B cell (primary cell): ENCODE measurements at regions not wholly inside any gene's neighbourhood (a gene's known extent, or its start where the extent isn't known, plus 50 kb on each side); places are given as distances from the start of the nearest gene placed in this dataset.

Experiments used
- ATAC-seq: fragments of 200-7000 bp; cut with Tn5 transposase; one replicate; pipeline ENCODE4 v1.10.0; 2021; ENCODE audit warnings: low read depth, mild to moderate bottlenecking, moderate number of reproducible peaks, moderate library complexity
- CTCF ChIA-PET: fragments of 350-600 bp; sonication (Branson Sonifier 250); formaldehyde crosslinking; loops from one replicate; lab custom pipeline; 2021; ENCODE audit warnings: antibody characterized with exemption, inconsistent platforms; lab: Charles Lee
- POLR2A ChIA-PET: fragments of 350-600 bp; sonication (Branson Sonifier 250); formaldehyde crosslinking; loops from one replicate; lab custom pipeline; 2021; ENCODE audit warnings: antibody characterized with exemption; lab: Charles Lee
- DNase-seq: peaks from one replicate; pipeline ENCODE4 v3.0.0; 2013
- H2AFZ ChIP-seq: 2 replicates; pipeline ENCODE4 v1.6.1; 2012; ENCODE audit warnings: mild to moderate bottlenecking, low read depth, low read length; ENCODE audit not compliant: insufficient read depth, poor library complexity, severe bottlenecking
- H3K27ac ChIP-seq, 2 donors: 1 replicate in 1 of 2; 2 replicates in 1 of 2; pipeline ENCODE4 v1.5.1; 2012 to 2013; ENCODE audit warnings: low read length in 2 of 2, mild to moderate bottlenecking in 2 of 2, moderate library complexity in 1 of 2
- H3K27me3 ChIP-seq, 4 experiments: fragments of 200-600 bp in 1 of 4; sonication (generic) in 1 of 4; replicated peaks in 1 of 4; 1 replicate in 2 of 4; 2 replicates in 2 of 4; pipeline versions ENCODE4 v1.6.1 to v1.7.0; 2013 to 2016; ENCODE audit warnings: low read length in 3 of 4, mild to moderate bottlenecking in 2 of 4, mixed read lengths in 1 of 4, moderate library complexity in 1 of 4; ENCODE audit not compliant: insufficient read depth in 4 of 4, control insufficient read depth in 3 of 4; ENCODE audit errors: control extremely low read depth in 1 of 4
- H3K36me3 ChIP-seq, 2 experiments: replicated peaks in 1 of 2; 1 replicate in 1 of 2; 2 replicates in 1 of 2; pipeline versions ENCODE4 v1.6.1 to v1.7.1; 2013; ENCODE audit warnings: low read length in 1 of 2; ENCODE audit not compliant: insufficient read depth in 2 of 2, control insufficient read depth in 1 of 2; ENCODE audit errors: control extremely low read depth in 1 of 2, extremely low read depth in 1 of 2
- H3K4me1 ChIP-seq, 2 donors: fragments of 200-600 bp in 1 of 2; sonication (generic) in 1 of 2; 1 replicate in 1 of 2; 2 replicates in 1 of 2; pipeline versions ENCODE4 v1.5.1 to v1.6.1; 2013 to 2017; ENCODE audit warnings: low read length in 2 of 2; ENCODE audit not compliant: control insufficient read depth in 2 of 2, insufficient read depth in 2 of 2
- H3K4me2 ChIP-seq: replicated peaks from 2 replicates; pipeline ENCODE3; 2012; ENCODE audit warnings: mild to moderate bottlenecking, low read depth, low read length; ENCODE audit not compliant: poor library complexity, severe bottlenecking
- H3K4me3 ChIP-seq, 5 experiments: fragments of 200-600 bp in 1 of 5; sonication (generic) in 1 of 5; 1 replicate in 3 of 5; 2 replicates in 2 of 5; pipeline versions ENCODE4 v1.5.1 to v1.7.0; 2011 to 2016; ENCODE audit warnings: low read length in 4 of 5, mild to moderate bottlenecking in 4 of 5, low read depth in 2 of 5, control low read depth in 1 of 5, moderate library complexity in 1 of 5; ENCODE audit not compliant: insufficient read depth in 1 of 5; ENCODE audit errors: control extremely low read depth in 1 of 5, extremely low read depth in 1 of 5
- H3K79me2 ChIP-seq: fragments of 200-600 bp; sonication (generic); one replicate; pipeline ENCODE4 v1.6.0; 2016; ENCODE audit warnings: low read length; ENCODE audit not compliant: control insufficient read depth, insufficient read depth
- H3K9ac ChIP-seq: fragments of 200-600 bp; sonication (generic); 2 replicates; pipeline ENCODE4 v1.6.1; 2017; ENCODE audit warnings: mild to moderate bottlenecking, low read length, moderate library complexity
- H3K9me3 ChIP-seq, 3 donors: one replicate each; pipeline versions ENCODE4 v1.6.1 to v1.7.1; 2013; ENCODE audit warnings: low read length in 2 of 3; ENCODE audit not compliant: control insufficient read depth in 2 of 3, insufficient read depth in 1 of 3; ENCODE audit errors: control extremely low read depth in 1 of 3
- H4K20me1 ChIP-seq: 2 replicates; pipeline ENCODE4 v1.6.0; 2012; ENCODE audit warnings: mild to moderate bottlenecking, low read length; ENCODE audit not compliant: insufficient read depth, control insufficient read depth, poor library complexity, severe bottlenecking
- H3K27ac Mint-ChIP-seq: one replicate; pipeline ENCODE4 v1.8.0; 2021; ENCODE audit warnings: mixed read lengths
- H3K27me3 Mint-ChIP-seq: one replicate; pipeline ENCODE4 v1.8.0; 2021; ENCODE audit warnings: mixed read lengths
- H3K4me1 Mint-ChIP-seq: one replicate; pipeline ENCODE4 v1.8.0; 2021; ENCODE audit warnings: mixed read lengths
- H3K4me3 Mint-ChIP-seq: one replicate; pipeline ENCODE4 v1.8.0; 2021; ENCODE audit warnings: mixed read lengths
- H3K9me3 Mint-ChIP-seq: one replicate; pipeline ENCODE4 v1.8.0; 2022; ENCODE audit warnings: mixed read lengths; ENCODE audit not compliant: insufficient read depth
- EZH2 ChIP-seq: IDR thresholded peaks from 2 replicates; pipeline ENCODE4 v1.6.1; 2012; ENCODE audit warnings: borderline replicate concordance, low read depth, mild to moderate bottlenecking, moderate library complexity, low read length; ENCODE audit not compliant: insufficient read depth, poor library complexity, severe bottlenecking
- WGBS: methylation state at CpG from one replicate; pipeline ENCODE4 v1.1.5; 2013; ENCODE audit warnings: missing lambda C conversion rate; ENCODE audit not compliant: insufficient coverage; 5-methylcytosine and 5-hydroxymethylcytosine counted together
- intact Hi-C: fragments of 100-400 bp; cut with micrococcal nuclease; formaldehyde crosslinking; loops from one replicate; pipeline ENCODE4 v1.10.0; 2022
- TF ChIP-seq, protein P1 (sequence below): fragments of 200-600 bp; IDR thresholded peaks from one replicate; pipeline ENCODE4 v1.8.0; 2022; ENCODE audit warnings: antibody characterized with exemption, mild to moderate bottlenecking

DNA sequence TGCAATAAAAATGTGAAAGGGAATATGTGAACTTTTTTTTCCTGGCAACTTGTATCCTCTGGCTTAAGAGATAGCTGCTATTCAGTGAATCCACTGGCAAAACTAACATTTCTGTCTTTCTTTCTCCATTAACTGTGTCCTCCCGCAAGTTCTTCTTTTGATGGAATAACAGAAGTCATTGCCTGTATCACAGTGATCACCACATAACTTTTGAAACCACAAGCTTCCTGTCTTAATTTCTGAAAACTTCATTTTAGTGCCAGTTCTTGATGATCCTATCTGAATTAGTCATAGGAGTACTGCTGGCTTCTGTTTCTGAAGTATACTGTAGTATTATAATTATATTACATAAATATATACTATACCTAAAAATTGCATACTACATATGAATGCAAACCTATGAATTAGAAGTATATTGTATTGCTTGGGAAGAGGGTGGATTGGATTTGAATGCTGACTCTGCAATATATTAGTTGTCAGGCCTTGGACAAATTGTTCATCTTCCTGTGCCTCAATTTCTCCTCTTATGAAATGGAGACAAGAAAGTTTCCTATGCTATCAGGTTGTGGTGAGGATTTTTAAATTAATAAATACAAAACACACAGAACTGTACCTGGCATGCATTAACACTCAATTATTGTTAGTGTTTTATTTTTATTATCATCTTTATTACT lies 441.6 kb downstream of the CETN3 start:
- no peaks in the 10 kb centered on the region for H4K20me1 ChIP-seq
- no peak overlapping the region for H2AFZ ChIP-seq
- no peaks in the 10 kb centered on the region for H3K79me2 ChIP-seq
- no peak overlapping the region for H3K9ac ChIP-seq
- H3K9me3 ChIP-seq: no peaks in the 10 kb centered on the region
- no peak overlapping the region for H3K27ac ChIP-seq
- no peak for TF ChIP-seq EZH2
- TF ChIP-seq, protein P1, sequence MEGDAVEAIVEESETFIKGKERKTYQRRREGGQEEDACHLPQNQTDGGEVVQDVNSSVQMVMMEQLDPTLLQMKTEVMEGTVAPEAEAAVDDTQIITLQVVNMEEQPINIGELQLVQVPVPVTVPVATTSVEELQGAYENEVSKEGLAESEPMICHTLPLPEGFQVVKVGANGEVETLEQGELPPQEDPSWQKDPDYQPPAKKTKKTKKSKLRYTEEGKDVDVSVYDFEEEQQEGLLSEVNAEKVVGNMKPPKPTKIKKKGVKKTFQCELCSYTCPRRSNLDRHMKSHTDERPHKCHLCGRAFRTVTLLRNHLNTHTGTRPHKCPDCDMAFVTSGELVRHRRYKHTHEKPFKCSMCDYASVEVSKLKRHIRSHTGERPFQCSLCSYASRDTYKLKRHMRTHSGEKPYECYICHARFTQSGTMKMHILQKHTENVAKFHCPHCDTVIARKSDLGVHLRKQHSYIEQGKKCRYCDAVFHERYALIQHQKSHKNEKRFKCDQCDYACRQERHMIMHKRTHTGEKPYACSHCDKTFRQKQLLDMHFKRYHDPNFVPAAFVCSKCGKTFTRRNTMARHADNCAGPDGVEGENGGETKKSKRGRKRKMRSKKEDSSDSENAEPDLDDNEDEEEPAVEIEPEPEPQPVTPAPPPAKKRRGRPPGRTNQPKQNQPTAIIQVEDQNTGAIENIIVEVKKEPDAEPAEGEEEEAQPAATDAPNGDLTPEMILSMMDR: no peak
- no peaks in the 10 kb centered on the region for H3K36me3 ChIP-seq
- peaks cover 5% of the 10 kb centered on the region for H3K4me1 Mint-ChIP-seq
- intact Hi-C loops: no loop called here
- no peak overlapping the region for H3K4me2 ChIP-seq
- no peaks in the 10 kb centered on the region for H3K27me3 ChIP-seq
- POLR2A ChIA-PET: no interaction called here
- H3K4me3 Mint-ChIP-seq: no peak overlapping the region
- WGBS: no CpG with 5 or more reads among the region's 1 CpG
- CTCF ChIA-PET: no interaction called here
- ATAC-seq (no peak), DNase-seq (no peak)
- H3K27ac Mint-ChIP-seq: no peak overlapping the region
- no peaks in the 10 kb centered on the region for H3K9me3 Mint-ChIP-seq
- no peaks in the 10 kb centered on the region for H3K27me3 Mint-ChIP-seq
- H3K4me3 ChIP-seq: no peak overlapping the region
- H3K4me1 ChIP-seq: no peaks in the 10 kb centered on the region

GRCh38 chr5:89956838-89957237 lies 452.7 kb downstream of the CETN3 start:
- no peak overlapping the region for H3K27ac ChIP-seq
- H2AFZ ChIP-seq: no peak overlapping the region
- WGBS: no CpG with 5 or more reads among the region's 1 CpG
- no peak overlapping the region for H3K9ac ChIP-seq
- no peaks in the 10 kb centered on the region for H3K4me1 Mint-ChIP-seq
- DNase-seq (no peak), ATAC-seq (no peak)
- no peaks in the 10 kb centered on the region for H3K4me1 ChIP-seq
- no peaks in the 10 kb centered on the region for H3K27me3 ChIP-seq
- H3K27me3 Mint-ChIP-seq: no peaks in the 10 kb centered on the region
- H3K79me2 ChIP-seq: no peaks in the 10 kb centered on the region
- no peaks in the 10 kb centered on the region for H3K36me3 ChIP-seq
- ChIA-PET POLR2A (no interaction called here), CTCF (no interaction called here)
- no peaks in the 10 kb centered on the region for H4K20me1 ChIP-seq
- H3K27ac Mint-ChIP-seq: no peak overlapping the region
- H3K9me3 Mint-ChIP-seq: no peaks in the 10 kb centered on the region
- no peak overlapping the region for H3K4me3 Mint-ChIP-seq
- intact Hi-C loops: no loop called here
- TF ChIP-seq, protein P1: no peak
- TF ChIP-seq EZH2: no peak
- no peaks in the 10 kb centered on the region for H3K9me3 ChIP-seq
- no peak overlapping the region for H3K4me2 ChIP-seq
- H3K4me3 ChIP-seq: no peak overlapping the region
